Mesenchymal stem cell (in vitro differentiated cells and primary cell): ENCODE measurements at regions not wholly inside any gene's neighbourhood (a gene's known extent, or its start where the extent isn't known, plus 50 kb on each side); places are given as distances from the start of the nearest gene placed in this dataset.

Source experiments
- DNase-seq: peaks from one replicate; pipeline ENCODE4 v3.0.0-alpha.2; 2013
- H2AFZ ChIP-seq: one replicate; pipeline ENCODE4 v1.6.1; 2013; ENCODE audit warnings: low read depth, mild to moderate bottlenecking, control low read depth, inconsistent platforms, low read length, moderate library complexity
- H2AK5ac ChIP-seq: 2 replicates; pipeline ENCODE4 v1.6.1; 2013; ENCODE audit warnings: low read length, moderate library complexity, mild to moderate bottlenecking, inconsistent platforms; ENCODE audit not compliant: severe bottlenecking
- H2BK120ac ChIP-seq: one replicate; pipeline ENCODE4 v1.6.1; 2013; ENCODE audit warnings: low read depth, mild to moderate bottlenecking, inconsistent platforms, low read length, moderate library complexity
- H2BK12ac ChIP-seq, 2 experiments: one replicate each; pipeline ENCODE4 v1.6.1; 2013; ENCODE audit warnings: inconsistent platforms in 2 of 2, low read length in 2 of 2, mild to moderate bottlenecking in 2 of 2, moderate library complexity in 2 of 2, control low read depth in 1 of 2
- H2BK15ac ChIP-seq: one replicate; pipeline ENCODE4 v1.6.1; 2013; ENCODE audit warnings: mild to moderate bottlenecking, low read depth, inconsistent platforms; ENCODE audit not compliant: poor library complexity, severe bottlenecking
- H2BK5ac ChIP-seq: 2 replicates; pipeline ENCODE4 v1.6.1; 2013; ENCODE audit warnings: low read depth, mild to moderate bottlenecking, low read length, control low read depth, inconsistent platforms; ENCODE audit not compliant: poor library complexity, severe bottlenecking
- H3K14ac ChIP-seq, 2 experiments: one replicate each; pipeline ENCODE4 v1.6.1; 2013; ENCODE audit warnings: inconsistent platforms in 2 of 2, low read length in 2 of 2, control low read depth in 1 of 2, mild to moderate bottlenecking in 1 of 2, moderate library complexity in 1 of 2
- H3K18ac ChIP-seq, 2 experiments: one replicate each; pipeline ENCODE4 v1.6.1; 2013; ENCODE audit warnings: inconsistent platforms in 2 of 2, low read length in 2 of 2, control low read depth in 1 of 2, low read depth in 1 of 2, mild to moderate bottlenecking in 1 of 2
- H3K23ac ChIP-seq, 2 experiments: one replicate each; pipeline ENCODE4 v1.6.1; 2013; ENCODE audit warnings: inconsistent platforms in 2 of 2, low read length in 2 of 2, mild to moderate bottlenecking in 2 of 2, moderate library complexity in 2 of 2, control low read depth in 1 of 2
- H3K27ac ChIP-seq: 2 replicates; pipeline ENCODE4 v1.5.1; 2013; ENCODE audit warnings: mild to moderate bottlenecking, moderate library complexity, low read length, control low read depth, inconsistent platforms; ENCODE audit not compliant: poor library complexity, severe bottlenecking
- H3K27me3 ChIP-seq, 2 experiments: 2 replicates each; pipeline versions ENCODE4 v1.6.1 to v1.7.0; 2013; ENCODE audit warnings: low read length in 2 of 2, mild to moderate bottlenecking in 2 of 2, moderate library complexity in 2 of 2, control low read depth in 1 of 2, inconsistent platforms in 1 of 2; ENCODE audit not compliant: control insufficient read depth in 1 of 2, insufficient read depth in 1 of 2
- H3K36me3 ChIP-seq, 2 experiments: 2 replicates each; pipeline versions ENCODE4 v1.6.1 to v1.7.0; 2013; ENCODE audit warnings: low read length in 2 of 2, control low read depth in 1 of 2, inconsistent platforms in 1 of 2, low read depth in 1 of 2, mild to moderate bottlenecking in 1 of 2; ENCODE audit not compliant: insufficient read depth in 2 of 2, control insufficient read depth in 1 of 2
- H3K4ac ChIP-seq, 2 experiments: one replicate each; pipeline ENCODE4 v1.6.1; 2013; ENCODE audit warnings: inconsistent platforms in 2 of 2, low read length in 2 of 2, mild to moderate bottlenecking in 2 of 2, moderate library complexity in 2 of 2, control low read depth in 1 of 2, low read depth in 1 of 2
- H3K4me1 ChIP-seq: 2 replicates; pipeline ENCODE4 v1.6.1; 2013; ENCODE audit warnings: low read depth, low read length, control low read depth; ENCODE audit not compliant: control insufficient read depth, insufficient read depth
- H3K4me2 ChIP-seq: 2 replicates; pipeline ENCODE4 v1.6.1; 2013; ENCODE audit warnings: low read length, mild to moderate bottlenecking, inconsistent platforms; ENCODE audit not compliant: poor library complexity, severe bottlenecking
- H3K4me3 ChIP-seq, 2 experiments: 2 replicates each; pipeline versions ENCODE4 v1.5.1 to v1.7.0; 2013; ENCODE audit warnings: low read length in 2 of 2, mild to moderate bottlenecking in 2 of 2, control low read depth in 1 of 2, low read depth in 1 of 2; ENCODE audit not compliant: insufficient read depth in 1 of 2
- H3K79me1 ChIP-seq: replicated peaks from 2 replicates; pipeline ENCODE4 v1.6.1; 2013; ENCODE audit warnings: mild to moderate bottlenecking, control low read depth, low read length, inconsistent platforms; ENCODE audit not compliant: poor library complexity, severe bottlenecking
- H3K9ac ChIP-seq: 2 replicates; pipeline ENCODE4 v1.7.0; 2013; ENCODE audit warnings: mild to moderate bottlenecking, low read length, moderate library complexity
- H3K9me3 ChIP-seq: 2 replicates; pipeline ENCODE4 v1.7.0; 2013; ENCODE audit warnings: mild to moderate bottlenecking, low read length; ENCODE audit not compliant: control insufficient read depth
- H4K8ac ChIP-seq: one replicate; pipeline ENCODE4 v1.6.1; 2013; ENCODE audit warnings: inconsistent platforms, mild to moderate bottlenecking, low read length, moderate library complexity
- H4K91ac ChIP-seq: one replicate; pipeline ENCODE4 v1.6.1; 2013; ENCODE audit warnings: mild to moderate bottlenecking, low read length, inconsistent platforms
- WGBS: methylation state at CpG from one replicate; pipeline ENCODE4 v1.1.7; 2013; ENCODE audit warnings: mixed read lengths; 5-methylcytosine and 5-hydroxymethylcytosine counted together

DNA sequence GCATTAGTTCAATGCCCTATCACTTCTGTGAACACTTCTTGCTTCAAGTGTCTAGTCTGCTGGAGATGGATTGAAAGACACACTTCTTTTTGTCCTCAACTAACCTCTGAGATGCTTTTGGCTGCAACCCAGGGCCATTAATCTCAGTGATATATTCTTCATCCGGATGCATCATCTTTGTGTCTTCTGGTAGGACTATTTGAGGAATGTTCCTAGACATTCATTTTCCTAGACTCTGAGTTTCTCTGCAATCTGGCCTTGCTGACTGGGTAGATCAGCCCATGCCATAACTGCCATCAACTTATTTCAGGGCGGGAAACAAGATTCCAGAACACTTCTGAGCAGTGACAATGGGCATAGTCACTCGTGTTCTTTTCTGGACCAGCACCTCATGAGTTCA lies 329.4 kb downstream of the PDGFC start:
- no peaks in the 10 kb centered on the region for H3K79me1 ChIP-seq
- no peak overlapping the region for H3K4ac ChIP-seq
- H4K91ac ChIP-seq = no peak overlapping the region
- no peaks in the 10 kb centered on the region for H3K4me1 ChIP-seq
- H2BK120ac ChIP-seq = no peak overlapping the region
- no peak overlapping the region for H3K4me2 ChIP-seq
- no peak overlapping the region for H3K14ac ChIP-seq
- WGBS = 62% methylated on average over 3 of the region's 3 CpGs
- no peak overlapping the region for H3K27ac ChIP-seq
- no peak overlapping the region for H3K23ac ChIP-seq
- no peak overlapping the region for H4K8ac ChIP-seq
- H3K27me3 ChIP-seq = no peaks in the 10 kb centered on the region
- H3K18ac ChIP-seq = no peak overlapping the region
- H2BK12ac ChIP-seq = no peak overlapping the region
- no peak overlapping the region for H2AK5ac ChIP-seq
- H2AFZ ChIP-seq = no peak overlapping the region
- no peak overlapping the region for H2BK15ac ChIP-seq
- no peak overlapping the region for H3K9ac ChIP-seq
- H3K36me3 ChIP-seq = no peaks in the 10 kb centered on the region
- peak; percentile 44 for DNase-seq
- no peaks in the 10 kb centered on the region for H3K9me3 ChIP-seq
- no peak overlapping the region for H2BK5ac ChIP-seq
- no peak overlapping the region for H3K4me3 ChIP-seq

DNA sequence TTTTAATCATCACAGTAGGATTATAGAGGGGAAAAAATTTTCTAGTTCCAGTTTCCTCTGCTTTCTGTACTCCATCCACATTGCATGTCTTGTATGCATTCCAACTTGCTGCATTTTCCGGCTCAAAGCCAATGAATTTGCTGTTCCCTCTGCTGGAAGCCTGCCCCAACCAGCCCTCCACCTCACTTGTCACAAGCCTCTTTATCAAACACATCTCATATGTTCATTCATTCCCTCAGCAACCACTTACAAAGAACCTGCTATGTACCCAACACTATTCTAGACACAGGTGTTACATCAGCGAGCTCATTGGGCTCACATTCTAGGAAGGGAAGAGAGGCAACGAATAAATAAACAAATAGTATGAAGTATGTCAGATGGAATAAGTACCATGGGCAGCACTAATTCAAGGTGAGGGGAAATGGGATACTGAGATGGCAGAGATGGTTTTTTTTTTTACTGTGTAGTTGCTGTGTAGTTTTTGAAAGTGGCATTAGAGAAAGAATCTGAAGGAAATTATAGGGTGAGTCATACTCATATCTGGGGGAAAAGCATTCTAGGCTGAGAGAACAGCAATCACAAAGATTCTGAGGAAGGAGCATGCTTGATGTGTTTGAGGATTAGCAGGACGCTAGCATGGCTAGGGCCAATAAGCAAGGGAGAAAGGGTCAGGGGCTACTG lies 332.5 kb downstream of the PDGFC start:
- Histone ChIP-seq H2BK120ac (no peak overlapping the region), H3K9ac (no peak overlapping the region), H4K8ac (no peak overlapping the region), H2AK5ac (no peak overlapping the region), H3K9me3 (no peaks in the 10 kb centered on the region), H2BK5ac (no peak overlapping the region), H3K79me1 (no peaks in the 10 kb centered on the region), H3K14ac (no peak overlapping the region), H3K4me2 (no peak overlapping the region), H3K4me3 (no peak overlapping the region), H3K27ac (no peak overlapping the region), H3K36me3 (no peaks in the 10 kb centered on the region), H3K4me1 (no peaks in the 10 kb centered on the region), H3K18ac (no peak overlapping the region), H2AFZ (no peak overlapping the region), H3K27me3 (no peaks in the 10 kb centered on the region), H2BK15ac (no peak overlapping the region), H3K23ac (no peak overlapping the region), H2BK12ac (no peak overlapping the region), H3K4ac (no peak overlapping the region), H4K91ac (no peak overlapping the region)
- peak; percentile 29 for DNase-seq
- 75% methylated on average over 4 of the region's 4 CpGs for WGBS

- H3K4me2 ChIP-seq = no peak overlapping the region
These were observed 333.3 kb downstream of the PDGFC start for GRCh38 chr4:156638334-156638733.

DNA sequence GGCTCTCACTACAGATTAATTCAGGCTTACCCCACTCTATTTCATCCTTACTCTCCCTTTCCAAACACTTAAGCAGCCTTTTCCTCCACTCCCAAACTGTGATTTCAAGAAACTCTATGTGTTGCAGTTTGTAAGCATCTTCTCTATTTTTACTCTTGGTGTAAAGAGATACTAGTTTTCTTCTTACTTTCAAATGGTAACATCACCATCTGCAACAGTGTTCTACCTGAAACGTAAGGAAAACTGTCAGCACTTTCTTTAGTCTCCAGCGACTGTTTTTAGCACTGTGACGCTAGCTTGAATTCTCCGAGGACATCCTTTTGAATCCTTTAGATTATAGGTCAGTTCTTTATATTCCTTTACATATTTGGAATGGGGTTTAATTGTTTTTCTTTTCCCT lies 335.2 kb downstream of the PDGFC start:
- Histone ChIP-seq H3K18ac (no peak overlapping the region), H3K4me1 (no peaks in the 10 kb centered on the region), H3K27ac (no peak overlapping the region), H4K8ac (no peak overlapping the region), H2BK15ac (no peak overlapping the region), H2AFZ (no peak overlapping the region), H3K14ac (no peak overlapping the region), H3K36me3 (no peaks in the 10 kb centered on the region), H2BK120ac (no peak overlapping the region), H3K4me3 (no peak overlapping the region), H3K23ac (no peak overlapping the region), H2BK12ac (no peak overlapping the region), H2AK5ac (no peak overlapping the region), H4K91ac (no peak overlapping the region), H3K4me2 (no peak overlapping the region), H3K9ac (no peak overlapping the region), H3K9me3 (no peaks in the 10 kb centered on the region), H3K79me1 (no peaks in the 10 kb centered on the region), H2BK5ac (no peak overlapping the region), H3K27me3 (no peaks in the 10 kb centered on the region), H3K4ac (no peak overlapping the region)
- no peak for DNase-seq
- 94% methylated on average over 3 of the region's 4 CpGs for WGBS

More at GRCh38 chr4:156638334-156638733, 333.3 kb downstream of the PDGFC start:
- H3K4me1 ChIP-seq = no peaks in the 10 kb centered on the region
- no peaks in the 10 kb centered on the region for H3K79me1 ChIP-seq
- H3K4ac ChIP-seq = no peak overlapping the region
- H3K27me3 ChIP-seq = no peaks in the 10 kb centered on the region
- H2BK12ac ChIP-seq = no peak overlapping the region
- no peak overlapping the region for H3K27ac ChIP-seq
- no peak overlapping the region for H3K18ac ChIP-seq
- no peak overlapping the region for H4K91ac ChIP-seq
- H2BK15ac ChIP-seq = no peak overlapping the region
- no peaks in the 10 kb centered on the region for H3K9me3 ChIP-seq
- 65% methylated on average over 5 of the region's 5 CpGs for WGBS
- H3K14ac ChIP-seq = no peak overlapping the region
- H2AFZ ChIP-seq = no peak overlapping the region
- H3K23ac ChIP-seq = no peak overlapping the region
- no peak overlapping the region for H2AK5ac ChIP-seq
- H3K4me3 ChIP-seq = no peak overlapping the region
- no peak overlapping the region for H2BK5ac ChIP-seq
- H3K36me3 ChIP-seq = no peaks in the 10 kb centered on the region
- DNase-seq = no peak
- no peak overlapping the region for H3K9ac ChIP-seq
- H4K8ac ChIP-seq = no peak overlapping the region
- H2BK120ac ChIP-seq = no peak overlapping the region
